NCI-H2029 (cell line): ENCODE measurements at regions not wholly inside any gene's neighbourhood (a gene's known extent, or its start where the extent isn't known, plus 50 kb on each side); places are given as distances from the start of the nearest gene placed in this dataset.

Experiments used
- DNase-seq: peaks from one replicate; lab custom pipeline; 2025; lab: John Stamatoyannopoulos, UW

- no peak for DNase-seq
These were observed 119.6 kb downstream of the MTX2 start for GRCh38 chr2:176388861-176389260.

- no peak for DNase-seq
These were observed 121.3 kb downstream of the MTX2 start for GRCh38 chr2:176390276-176391147.

- no peak for DNase-seq
These were observed 121.8 kb downstream of the MTX2 start for GRCh38 chr2:176391148-176391419.

- no peak for DNase-seq
These were observed 123.0 kb downstream of the MTX2 start for GRCh38 chr2:176392249-176392648.

- no peak for DNase-seq
These were observed 123.6 kb downstream of the MTX2 start for GRCh38 chr2:176392744-176393414.

GRCh38 chr2:176395273-176395854 is 126.1 kb downstream of the MTX2 start:
- no peak for DNase-seq

GRCh38 chr2:176398243-176399073 is 129.2 kb downstream of the MTX2 start:
- DNase-seq = no peak

GRCh38 chr2:176399074-176399598 is 129.9 kb downstream of the MTX2 start:
- no peak for DNase-seq

- DNase-seq = no peak
These were observed 136.2 kb downstream of the MTX2 start for GRCh38 chr2:176405477-176405876.

- no peak for DNase-seq
These were observed 138.5 kb downstream of the MTX2 start for GRCh38 chr2:176407706-176408105.

GRCh38 chr2:176409671-176410070 is 140.4 kb downstream of the MTX2 start:
- no peak for DNase-seq

- DNase-seq = no peak
These were observed 142.9 kb downstream of the MTX2 start for GRCh38 chr2:176412136-176412535.

- no peak for DNase-seq
These were observed 144.5 kb downstream of the MTX2 start for GRCh38 chr2:176413786-176414185.

- DNase-seq = no peak
These were observed 145.4 kb downstream of the MTX2 start for GRCh38 chr2:176414641-176415040.

- no peak for DNase-seq
These were observed 146.1 kb downstream of the MTX2 start for GRCh38 chr2:176415174-176415895.

GRCh38 chr2:176415937-176416499 is 146.8 kb downstream of the MTX2 start:
- DNase-seq = no peak

- DNase-seq = no peak
These were observed 149.5 kb downstream of the MTX2 start for GRCh38 chr2:176418768-176419167.

- no peak for DNase-seq
These were observed 150.4 kb downstream of the MTX2 start for GRCh38 chr2:176419591-176420071.

- no peak for DNase-seq
These were observed 152.2 kb downstream of the MTX2 start for GRCh38 chr2:176421297-176422050.

GRCh38 chr2:176423819-176424218 is 154.6 kb downstream of the MTX2 start:
- DNase-seq = no peak
